DND-41 (cell line): ENCODE measurements at regions not wholly inside any gene's neighbourhood (a gene's known extent, or its start where the extent isn't known, plus 50 kb on each side); places are given as distances from the start of the nearest gene placed in this dataset.

Experiments
- ATAC-seq: fragments of 200-7000 bp; cut with Tn5 transposase; 3 replicates; pipeline ENCODE4 v1.9.1; 2021; ENCODE audit warnings: low read depth; ENCODE audit not compliant: insufficient read depth
- DNase-seq: peaks from one replicate; pipeline ENCODE4 v3.0.0-alpha.2; 2020
- H2AFZ ChIP-seq: 2 replicates; pipeline ENCODE4 v1.6.0; 2012; ENCODE audit warnings: low read depth, low read length
- H3K27ac ChIP-seq: 2 replicates; pipeline ENCODE4 v1.5.1; 2012; ENCODE audit warnings: low read length, inconsistent platforms
- H3K27me3 ChIP-seq: fragments of 200-600 bp; sonication (generic); 2 replicates; pipeline ENCODE4 v1.6.0; 2012; ENCODE audit warnings: low read length, mild to moderate bottlenecking, inconsistent platforms; ENCODE audit not compliant: insufficient read depth, poor library complexity
- H3K36me3 ChIP-seq: 2 replicates; pipeline ENCODE4 v1.5.1; 2012; ENCODE audit warnings: low read length, inconsistent platforms; ENCODE audit not compliant: insufficient read depth
- H3K4me1 ChIP-seq: 2 replicates; pipeline ENCODE4 v1.5.1; 2012; ENCODE audit warnings: mild to moderate bottlenecking, low read length; ENCODE audit not compliant: insufficient read depth
- H3K4me2 ChIP-seq: 2 replicates; pipeline ENCODE4 v1.6.0; 2012; ENCODE audit warnings: mild to moderate bottlenecking, moderate library complexity, low read length, inconsistent platforms; ENCODE audit not compliant: insufficient read depth
- H3K4me3 ChIP-seq, 2 experiments: fragments of 200-600 bp in 1 of 2; shearing (Covaris generic) in 1 of 2; 2 replicates each; pipeline ENCODE4 v1.5.1; 2012 to 2016; ENCODE audit warnings: inconsistent platforms in 2 of 2, low read length in 2 of 2, mild to moderate bottlenecking in 2 of 2, low read depth in 1 of 2, moderate library complexity in 1 of 2
- H3K79me2 ChIP-seq: 2 replicates; pipeline ENCODE4 v1.6.0; 2012; ENCODE audit warnings: low read length, inconsistent platforms; ENCODE audit not compliant: insufficient read depth
- H3K9ac ChIP-seq: 2 replicates; pipeline ENCODE4 v1.6.0; 2012; ENCODE audit warnings: low read depth, mild to moderate bottlenecking, inconsistent platforms, low read length, moderate library complexity
- H3K9me3 ChIP-seq: 2 replicates; pipeline ENCODE4 v1.5.1; 2012; ENCODE audit warnings: low read length, moderate library complexity, mild to moderate bottlenecking, inconsistent platforms; ENCODE audit not compliant: insufficient read depth, severe bottlenecking
- H4K20me1 ChIP-seq: 2 replicates; pipeline ENCODE4 v1.6.0; 2012; ENCODE audit warnings: low read length; ENCODE audit not compliant: insufficient read depth
- CTCF ChIP-seq: IDR thresholded peaks from 2 replicates; pipeline ENCODE4 v1.5.1; 2012; ENCODE audit warnings: borderline replicate concordance, low read length, moderate library complexity, mild to moderate bottlenecking; ENCODE audit not compliant: poor library complexity, severe bottlenecking; ENCODE audit errors: extremely low read depth
- EZH2 ChIP-seq: IDR thresholded peaks from 3 replicates; pipeline ENCODE4 v1.6.1; 2012; ENCODE audit warnings: borderline replicate concordance, low read depth, mild to moderate bottlenecking, moderate library complexity, low read length, inconsistent platforms; ENCODE audit not compliant: severe bottlenecking

- ATAC-seq (no peak), DNase-seq (no peak)
- no peaks in the 10 kb centered on the region for H3K36me3 ChIP-seq
- no peak overlapping the region for H2AFZ ChIP-seq
- H3K79me2 ChIP-seq: no peaks in the 10 kb centered on the region
- H3K4me3 ChIP-seq: no peak overlapping the region
- no peak overlapping the region for H3K4me2 ChIP-seq
- H3K27ac ChIP-seq: no peak overlapping the region
- H4K20me1 ChIP-seq: no peaks in the 10 kb centered on the region
- no peaks in the 10 kb centered on the region for H3K4me1 ChIP-seq
- H3K9ac ChIP-seq: no peak overlapping the region
- no peaks in the 10 kb centered on the region for H3K9me3 ChIP-seq
- TF ChIP-seq CTCF (no peak), EZH2 (no peak)
- no peaks in the 10 kb centered on the region for H3K27me3 ChIP-seq
Observed at GRCh38 chr5:104172976-104173375, 610.4 kb upstream of the NUDT12 start.

GRCh38 chr5:104171958-104172690, 609.5 kb upstream of the NUDT12 start:
- no peaks in the 10 kb centered on the region for H3K4me1 ChIP-seq
- ATAC-seq (no peak), DNase-seq (no peak)
- TF ChIP-seq EZH2: no peak
- no peak for TF ChIP-seq CTCF
- no peak overlapping the region for H3K4me3 ChIP-seq
- H2AFZ ChIP-seq: no peak overlapping the region
- H3K4me2 ChIP-seq: no peak overlapping the region
- no peaks in the 10 kb centered on the region for H4K20me1 ChIP-seq
- no peaks in the 10 kb centered on the region for H3K9me3 ChIP-seq
- H3K79me2 ChIP-seq: no peaks in the 10 kb centered on the region
- no peaks in the 10 kb centered on the region for H3K27me3 ChIP-seq
- no peaks in the 10 kb centered on the region for H3K36me3 ChIP-seq
- no peak overlapping the region for H3K9ac ChIP-seq
- H3K27ac ChIP-seq: no peak overlapping the region

- H3K27ac ChIP-seq: no peak overlapping the region
- no peaks in the 10 kb centered on the region for H3K36me3 ChIP-seq
- no peak overlapping the region for H3K9ac ChIP-seq
- TF ChIP-seq CTCF (no peak), EZH2 (no peak)
- DNase-seq (no peak), ATAC-seq (no peak)
- H3K4me3 ChIP-seq: no peak overlapping the region
- H2AFZ ChIP-seq: no peak overlapping the region
- H3K4me2 ChIP-seq: no peak overlapping the region
- H3K9me3 ChIP-seq: no peaks in the 10 kb centered on the region
- H3K79me2 ChIP-seq: no peaks in the 10 kb centered on the region
- no peaks in the 10 kb centered on the region for H4K20me1 ChIP-seq
- no peaks in the 10 kb centered on the region for H3K27me3 ChIP-seq
- H3K4me1 ChIP-seq: no peaks in the 10 kb centered on the region
Observed at GRCh38 chr5:104170926-104171325, 608.3 kb upstream of the NUDT12 start.

GRCh38 chr5:104146652-104147051, 584.1 kb upstream of the NUDT12 start:
- Histone ChIP-seq H3K27ac (no peak overlapping the region), H3K79me2 (no peaks in the 10 kb centered on the region), H3K36me3 (no peaks in the 10 kb centered on the region), H3K9ac (no peak overlapping the region), H3K27me3 (no peaks in the 10 kb centered on the region), H3K4me3 (no peak overlapping the region), H3K4me2 (no peak overlapping the region), H2AFZ (no peak overlapping the region), H3K9me3 (no peaks in the 10 kb centered on the region), H4K20me1 (no peaks in the 10 kb centered on the region), H3K4me1 (no peaks in the 10 kb centered on the region)
- no peak for ATAC-seq
- DNase-seq: no peak
- TF ChIP-seq EZH2 (no peak), CTCF (no peak)
